Endometrium (tissue), 2 donors: ENCODE measurements at regions not wholly inside any gene's neighbourhood (a gene's known extent, or its start where the extent isn't known, plus 50 kb on each side); places are given as distances from the start of the nearest gene placed in this dataset.

Experiments
- FAIRE-seq: peaks from 2 replicates; lab custom pipeline; 2012; peaks lifted over from hg19 to GRCh38; lab: Jason Lieb, UNC
- donor health status: control.
- donor health status: control.

DNA sequence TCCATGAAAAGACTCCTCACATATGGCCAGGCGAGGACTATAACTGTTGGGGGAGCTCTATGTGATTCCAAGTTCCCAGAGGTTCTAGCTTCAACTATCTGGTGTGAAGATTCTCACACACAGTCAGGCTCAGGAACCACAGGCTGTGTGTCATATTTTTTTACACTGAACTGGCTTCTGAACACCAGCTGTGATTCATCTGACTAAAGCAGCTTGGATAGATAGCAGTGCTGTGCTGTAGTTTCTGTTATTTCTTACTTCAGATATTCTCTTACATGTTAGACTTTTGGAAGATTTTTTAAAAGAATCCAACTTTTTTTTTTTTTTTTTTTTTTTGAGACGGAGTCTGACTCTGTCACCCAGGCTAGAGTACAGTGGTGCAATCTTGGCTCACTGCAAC lies 140.7 kb upstream of the MCHR2 start:
- no peak for FAIRE-seq

DNA sequence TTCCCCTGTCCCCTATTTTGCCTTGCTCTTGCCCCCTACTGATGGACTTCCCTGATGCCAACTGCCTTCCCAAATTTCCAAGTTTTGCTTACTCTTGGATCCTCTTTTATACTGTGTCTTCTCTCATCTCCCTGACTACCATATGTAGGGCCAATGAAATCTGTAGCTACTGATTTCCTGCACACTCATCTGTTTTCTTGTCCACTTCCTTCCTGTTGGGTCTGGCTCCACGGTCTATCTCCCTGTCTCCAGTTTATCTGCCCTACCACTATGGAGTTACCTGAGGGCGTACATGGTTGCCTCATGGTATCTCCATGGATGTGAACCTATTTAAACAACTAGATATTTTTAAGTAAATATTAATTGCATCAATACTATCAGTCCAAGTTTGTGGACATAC lies 140.3 kb upstream of the MCHR2 start:
- no peak for FAIRE-seq

DNA sequence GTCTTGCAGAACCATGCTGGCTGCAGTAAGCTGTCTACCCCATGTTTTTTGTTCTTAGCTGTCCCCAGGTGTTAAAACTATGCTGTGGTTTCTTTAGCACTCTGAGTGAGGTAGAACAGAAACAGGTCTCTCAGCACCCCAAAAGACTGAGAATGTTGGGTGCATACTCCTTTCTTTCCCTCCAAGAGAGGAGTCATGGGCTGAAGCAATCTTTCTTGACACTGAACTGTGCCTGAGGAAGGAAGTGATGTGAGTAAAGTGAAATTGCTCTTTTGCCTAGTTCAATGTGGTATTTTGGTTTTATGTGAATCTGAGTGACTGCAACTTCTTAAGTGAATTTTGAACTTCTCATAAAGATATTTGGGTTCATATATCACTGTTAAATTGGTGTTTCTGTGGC lies 138.0 kb upstream of the MCHR2 start:
- no peak for FAIRE-seq

- FAIRE-seq = no peak
Measured at GRCh38 chr6:100130630-100131029, 136.6 kb upstream of the MCHR2 start.

GRCh38 chr6:100126790-100127484 lies 132.9 kb upstream of the MCHR2 start:
- FAIRE-seq = no peak

- FAIRE-seq = no peak
Measured at GRCh38 chr6:100121854-100122609, 128.0 kb upstream of the MCHR2 start.

GRCh38 chr6:100119261-100119660 lies 125.2 kb upstream of the MCHR2 start:
- peak; percentile 98 for FAIRE-seq

DNA sequence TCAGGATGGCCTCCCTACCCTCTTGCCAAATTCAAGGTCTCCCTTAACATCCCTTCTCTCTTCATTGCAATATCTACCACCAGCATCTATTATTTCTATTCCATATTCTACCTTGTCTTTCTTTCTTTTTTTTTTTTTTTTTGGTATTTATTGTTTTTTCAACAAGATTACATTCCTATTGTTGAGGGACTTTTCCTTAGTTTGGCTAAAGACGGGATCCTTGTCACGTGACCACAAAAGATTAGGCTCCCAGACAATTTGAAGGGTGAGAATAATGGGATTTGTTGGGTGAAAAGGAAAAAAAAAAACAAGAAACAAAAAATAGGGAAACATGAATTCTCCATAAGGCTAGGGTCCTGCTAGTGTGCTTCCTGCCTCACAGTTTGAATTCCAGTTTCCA lies 124.3 kb upstream of the MCHR2 start:
- FAIRE-seq = no peak

- FAIRE-seq = no peak
Measured at GRCh38 chr6:100117680-100118079, 123.7 kb upstream of the MCHR2 start.

- FAIRE-seq = peak; percentile 98
Measured at GRCh38 chr6:100116411-100117194, 122.6 kb upstream of the MCHR2 start.

GRCh38 chr6:100115407-100116101 lies 121.5 kb upstream of the MCHR2 start:
- FAIRE-seq = no peak

DNA sequence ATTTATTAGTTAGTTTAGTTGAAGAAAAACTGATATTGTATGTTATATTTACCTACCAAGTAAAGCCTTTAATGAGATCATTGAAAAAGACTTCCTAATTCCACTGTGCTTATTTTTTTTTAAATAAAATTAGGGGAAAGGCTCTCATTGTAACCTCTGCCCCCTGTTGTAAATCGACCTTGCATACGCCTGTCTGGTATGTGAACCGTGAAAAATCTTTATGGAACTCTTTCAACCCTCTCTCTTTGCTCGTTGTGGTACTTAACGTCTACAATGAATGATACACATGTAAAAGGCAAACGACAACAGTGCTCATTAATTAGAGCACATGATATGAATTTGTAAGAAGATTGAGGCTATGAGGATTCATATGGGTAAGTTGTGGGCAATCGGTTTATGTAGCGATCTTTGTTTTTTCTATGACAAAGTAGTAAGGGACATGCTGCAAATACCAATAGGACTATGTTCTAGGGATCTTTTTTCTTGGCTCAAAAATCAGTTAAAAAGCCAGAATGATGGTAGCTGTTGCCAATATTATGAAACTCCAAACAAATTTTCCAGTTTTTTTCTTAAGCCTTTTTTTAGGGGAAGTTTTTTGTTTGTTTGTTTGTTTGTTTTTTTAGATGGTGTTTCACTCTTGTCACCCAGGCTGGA lies 119.0 kb upstream of the MCHR2 start:
- no peak for FAIRE-seq

GRCh38 chr6:100105919-100106529 lies 112.0 kb upstream of the MCHR2 start:
- no peak for FAIRE-seq

GRCh38 chr6:100105138-100105537 lies 111.1 kb upstream of the MCHR2 start:
- no peak for FAIRE-seq

- FAIRE-seq = no peak
Measured at GRCh38 chr6:100103931-100104330, 109.9 kb upstream of the MCHR2 start.

DNA sequence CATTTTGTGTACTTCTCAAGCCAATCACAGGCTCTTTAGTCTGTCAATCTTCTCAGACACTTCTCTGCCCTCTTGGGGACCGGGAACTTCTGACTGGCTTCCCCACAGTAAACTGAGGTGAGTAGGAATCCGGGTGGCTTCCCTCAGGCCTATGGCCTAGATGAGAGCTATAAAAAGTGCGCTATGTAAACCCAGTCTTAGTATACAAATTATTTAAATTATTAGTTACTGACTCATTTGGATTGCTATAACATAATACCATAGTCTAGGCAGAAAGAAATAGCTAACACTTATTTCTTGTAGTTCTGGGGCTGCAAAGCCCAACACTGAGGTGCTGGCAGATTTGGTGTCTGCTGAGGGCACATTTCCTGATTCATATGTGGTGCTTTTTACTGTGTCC lies 109.2 kb upstream of the MCHR2 start:
- no peak for FAIRE-seq

- FAIRE-seq = no peak
Measured at GRCh38 chr6:100101644-100102043, 107.6 kb upstream of the MCHR2 start.

DNA sequence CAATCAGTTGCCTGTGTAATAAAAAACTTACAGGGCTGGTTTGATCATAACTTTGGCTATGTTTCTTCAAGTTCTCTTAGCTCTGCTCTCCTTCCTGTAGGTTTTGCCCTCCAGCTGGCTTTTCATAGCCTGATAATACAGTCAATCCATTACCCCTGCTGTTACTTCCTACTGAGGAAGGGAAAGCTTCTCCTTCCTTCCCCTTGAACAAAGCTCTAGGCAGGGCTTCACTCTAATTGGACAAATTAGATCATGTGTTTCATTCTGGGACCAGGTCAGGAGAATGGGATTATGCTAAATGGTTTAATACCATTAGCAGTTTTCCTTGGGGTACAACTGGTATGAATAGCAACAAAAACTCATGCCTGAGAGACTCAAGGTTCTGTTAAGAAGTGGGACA lies 106.8 kb upstream of the MCHR2 start:
- FAIRE-seq = no peak

DNA sequence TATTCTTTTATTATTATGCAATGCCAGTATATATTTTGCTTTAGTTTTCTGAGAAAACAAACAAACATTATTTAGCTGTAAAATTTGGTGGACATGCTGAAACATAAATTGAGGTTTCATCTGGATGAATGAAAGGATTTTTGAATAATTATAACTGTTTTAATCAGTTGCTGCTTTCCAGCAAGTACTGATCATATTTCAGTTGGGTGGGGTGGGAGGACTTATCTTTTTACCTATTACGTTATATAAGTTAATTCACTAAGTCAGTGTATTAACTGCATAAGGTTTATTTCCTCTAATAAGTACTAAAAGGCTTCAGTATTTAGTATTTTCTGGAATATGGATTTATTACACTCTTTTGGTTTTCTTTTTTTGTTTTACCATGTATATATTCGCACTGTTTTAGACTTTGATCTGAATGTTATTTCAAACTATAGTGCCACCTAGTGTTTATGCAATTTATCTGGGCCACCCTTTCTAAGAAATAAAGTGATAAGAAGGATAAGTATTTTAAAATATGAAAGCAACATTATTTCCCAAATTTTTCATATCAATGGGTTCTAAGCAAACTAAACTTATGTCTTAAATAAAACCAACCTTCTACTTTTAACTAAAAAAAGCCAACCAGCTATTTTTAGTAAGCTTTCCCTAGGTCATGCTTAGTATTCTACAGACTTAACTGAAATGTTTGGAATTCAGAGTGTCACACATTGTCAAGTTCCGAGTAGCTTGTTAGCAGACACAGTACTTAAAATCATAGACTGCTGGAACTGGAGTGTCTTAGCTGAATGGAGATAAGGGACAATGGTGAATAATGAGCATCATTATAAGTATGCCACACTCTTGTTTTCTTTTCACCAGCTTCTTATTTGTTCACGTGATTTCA lies 105.4 kb upstream of the MCHR2 start:
- FAIRE-seq = peak; percentile 70

GRCh38 chr6:100096936-100097335 lies 102.9 kb upstream of the MCHR2 start:
- FAIRE-seq = no peak
